Colonic mucosa (tissue), 4 donors: ENCODE measurements at regions not wholly inside any gene's neighbourhood (a gene's known extent, or its start where the extent isn't known, plus 50 kb on each side); places are given as distances from the start of the nearest gene placed in this dataset.
"Not testable (repeated sequence)": the region's sequence is repeated elsewhere in the genome, so short reads cannot be mapped to it uniquely, and the experiment has no call there.

Experiments
- DNase-seq: peaks from one replicate; pipeline ENCODE4 v3.0.0-alpha.2; 2020
- H3K27ac ChIP-seq: fragments of 200-600 bp; one replicate; pipeline ENCODE4 v1.8.0; 2021
- H3K27me3 ChIP-seq: fragments of 200-600 bp; one replicate; pipeline ENCODE4 v1.8.0; 2021
- H3K36me3 ChIP-seq: fragments of 200-600 bp; one replicate; pipeline ENCODE4 v1.8.0; 2021
- H3K4me1 ChIP-seq: fragments of 200-600 bp; one replicate; pipeline ENCODE4 v1.8.0; 2021; ENCODE audit warnings: mild to moderate bottlenecking
- H3K4me3 ChIP-seq: fragments of 200-600 bp; one replicate; pipeline ENCODE4 v1.8.0; 2021
- H3K9ac ChIP-seq, 2 donors: one replicate each; pipeline ENCODE4 v1.7.0; 2013; ENCODE audit warnings: control low read depth in 2 of 2, low read depth in 2 of 2, low read length in 2 of 2
- H3K9me3 ChIP-seq: fragments of 200-600 bp; one replicate; pipeline ENCODE4 v1.8.0; 2021
- CTCF ChIP-seq: fragments of 200-600 bp; IDR thresholded peaks from one replicate; pipeline ENCODE4 v1.8.0; 2022; ENCODE audit warnings: antibody characterized with exemption, mild to moderate bottlenecking
- intact Hi-C: fragments of 100-400 bp; cut with DNase I; formaldehyde crosslinking; loops from one replicate; pipeline ENCODE4 v1.14.1; 2022
- donor health status: healthy.
- donor health status: DM: no; HTN: no; CAD: no.
- donor health status: DM: no; HTN: no; CAD: no.

GRCh38 chr3:186444288-186444687 is 82.3 kb upstream of the DGKG start:
- intact Hi-C loops, result no loop called here
- no peak for TF ChIP-seq CTCF
- H3K4me3 ChIP-seq, result no peak overlapping the region
- H3K4me1 ChIP-seq, result no peaks in the 10 kb centered on the region
- H3K36me3 ChIP-seq, result no peaks in the 10 kb centered on the region
- H3K9ac ChIP-seq, result no peak overlapping the region
- DNase-seq, result no peak
- H3K27ac ChIP-seq, result no peak overlapping the region
- H3K27me3 ChIP-seq, result no peaks in the 10 kb centered on the region
- no peaks in the 10 kb centered on the region for H3K9me3 ChIP-seq

DNA sequence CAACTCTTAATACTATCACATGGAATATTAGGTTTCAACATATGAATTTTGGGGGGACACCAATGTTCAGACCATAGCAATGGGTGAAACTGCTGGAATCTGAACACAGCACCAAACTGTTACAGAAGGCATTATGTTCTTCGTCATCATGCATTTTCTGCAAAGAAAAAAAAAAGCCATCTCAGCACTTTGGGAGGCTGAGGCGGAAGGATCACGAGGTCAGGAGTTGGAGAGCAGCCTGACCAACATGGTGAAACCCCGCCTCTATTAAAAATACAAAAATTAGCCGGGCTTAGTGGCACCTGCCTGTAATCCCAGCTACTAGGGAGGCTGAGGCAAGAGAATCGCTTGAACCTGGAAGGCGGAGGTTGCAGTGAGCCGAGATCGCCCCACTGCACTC is 80.9 kb upstream of the DGKG start:
- H3K4me3 ChIP-seq, H3K4me1 ChIP-seq, H3K9me3 ChIP-seq, H3K27me3 ChIP-seq, intact Hi-C loops, H3K9ac ChIP-seq, H3K27ac ChIP-seq, DNase-seq, H3K36me3 ChIP-seq: not testable (repeated sequence)

DNA sequence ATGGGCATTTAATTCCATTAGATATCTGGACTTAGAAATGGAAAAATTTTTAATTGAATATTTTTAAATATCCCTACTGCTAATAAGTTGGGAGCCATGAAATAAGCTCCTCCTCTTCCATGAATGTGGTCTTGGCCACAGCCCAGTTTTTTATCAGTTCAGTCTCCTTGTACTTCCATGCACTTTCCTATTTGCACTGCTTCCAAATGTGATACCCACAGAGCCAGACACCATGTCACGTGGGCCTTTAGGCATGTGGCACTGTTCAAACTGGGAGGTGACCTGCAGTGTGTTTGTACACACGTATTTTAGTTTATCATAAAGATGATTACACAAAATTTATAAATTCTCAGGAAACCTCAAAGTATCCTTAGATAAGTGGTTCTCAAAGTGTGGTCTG is 80.1 kb upstream of the DGKG start:
- TF ChIP-seq CTCF, result no peak
- no peaks in the 10 kb centered on the region for H3K36me3 ChIP-seq
- H3K4me1 ChIP-seq, result no peaks in the 10 kb centered on the region
- intact Hi-C loops, result no loop called here
- H3K27ac ChIP-seq, result no peak overlapping the region
- H3K9me3 ChIP-seq, result no peaks in the 10 kb centered on the region
- H3K9ac ChIP-seq, result no peak overlapping the region
- no peak for DNase-seq
- no peaks in the 10 kb centered on the region for H3K27me3 ChIP-seq
- H3K4me3 ChIP-seq, result no peak overlapping the region

- Histone ChIP-seq H3K27me3 (no peaks in the 10 kb centered on the region), H3K4me3 (no peak overlapping the region), H3K9me3 (no peaks in the 10 kb centered on the region), H3K27ac (no peak overlapping the region), H3K4me1 (no peaks in the 10 kb centered on the region), H3K36me3 (no peaks in the 10 kb centered on the region), H3K9ac (no peak overlapping the region)
- DNase-seq, result no peak
- TF ChIP-seq CTCF, result no peak
- intact Hi-C loops, result no loop called here
Measured at GRCh38 chr3:186440891-186441290, 78.9 kb upstream of the DGKG start.

GRCh38 chr3:186439725-186440124 is 77.7 kb upstream of the DGKG start:
- H3K27ac ChIP-seq, result no peak overlapping the region
- H3K27me3 ChIP-seq, result no peaks in the 10 kb centered on the region
- H3K9ac ChIP-seq, result no peak overlapping the region
- H3K4me3 ChIP-seq, result no peak overlapping the region
- no peaks in the 10 kb centered on the region for H3K36me3 ChIP-seq
- no peak for DNase-seq
- TF ChIP-seq CTCF, result no peak
- H3K4me1 ChIP-seq, result no peaks in the 10 kb centered on the region
- intact Hi-C loops, result no loop called here
- H3K9me3 ChIP-seq, result no peaks in the 10 kb centered on the region

DNA sequence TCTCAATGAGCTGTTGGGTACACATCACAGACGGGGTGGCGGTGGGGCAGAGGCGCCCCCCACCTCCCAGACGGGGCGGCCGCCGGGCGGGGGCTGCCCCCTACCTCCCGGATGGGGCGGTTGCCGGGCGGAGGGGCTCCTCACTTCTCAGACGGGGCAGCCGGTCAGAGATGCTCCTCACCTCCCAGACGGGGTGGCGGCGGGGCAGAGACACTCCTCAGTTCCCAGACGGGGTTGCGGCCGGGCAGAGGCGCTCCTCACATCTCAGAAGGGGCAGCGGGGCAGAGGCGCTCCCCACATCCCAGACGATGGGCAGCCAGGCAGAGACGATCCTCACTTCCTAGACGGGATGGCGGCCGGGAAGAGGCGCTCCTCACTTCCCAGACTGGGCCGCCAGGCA is 73.3 kb upstream of the DGKG start:
- H3K4me3 ChIP-seq, H3K27me3 ChIP-seq, H3K9me3 ChIP-seq, H3K9ac ChIP-seq, H3K4me1 ChIP-seq, DNase-seq, intact Hi-C loops, H3K36me3 ChIP-seq, H3K27ac ChIP-seq: not testable (repeated sequence)
